SH-SY5Y (cell line): ENCODE measurements at regions not wholly inside any gene's neighbourhood (a gene's known extent, or its start where the extent isn't known, plus 50 kb on each side); places are given as distances from the start of the nearest gene placed in this dataset.

ENCODE experiments used
- GATA2 ChIP-seq: IDR thresholded peaks from 2 replicates; pipeline ENCODE4 v1.6.1; 2011; ENCODE audit warnings: mild to moderate bottlenecking, low read depth, low read length
- GATA3 ChIP-seq: IDR thresholded peaks from 2 replicates; pipeline ENCODE4 v1.6.1; 2011; ENCODE audit warnings: low read depth, mild to moderate bottlenecking, low read length, moderate library complexity

DNA sequence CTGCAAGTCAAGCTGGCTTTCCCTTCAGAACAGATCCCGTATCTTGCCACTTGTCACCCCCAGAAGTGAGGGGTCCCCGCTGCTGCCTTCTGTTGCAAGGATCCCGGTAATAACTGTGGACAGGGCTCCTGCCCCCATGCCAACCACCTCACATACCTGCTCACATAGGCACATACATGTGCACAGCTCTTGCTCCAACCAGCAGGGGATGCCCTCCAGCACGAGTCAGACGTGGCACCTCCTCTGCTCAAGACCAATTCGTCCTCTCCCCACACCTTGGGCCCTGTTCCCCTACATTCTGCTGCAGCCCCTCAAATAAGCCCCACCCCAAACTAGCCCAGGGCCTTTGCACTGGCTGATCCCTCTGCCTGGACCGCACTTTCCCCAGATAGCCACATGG is 163.3 kb downstream of the CRYBB2 start:
- TF ChIP-seq GATA2: no peak
- no peak for TF ChIP-seq GATA3
